ENCODE measurements at regions not wholly inside any gene's neighbourhood (a gene's known extent, or its start where the extent isn't known, plus 50 kb on each side); places are given as distances from the start of the nearest gene placed in this dataset.

DNA sequence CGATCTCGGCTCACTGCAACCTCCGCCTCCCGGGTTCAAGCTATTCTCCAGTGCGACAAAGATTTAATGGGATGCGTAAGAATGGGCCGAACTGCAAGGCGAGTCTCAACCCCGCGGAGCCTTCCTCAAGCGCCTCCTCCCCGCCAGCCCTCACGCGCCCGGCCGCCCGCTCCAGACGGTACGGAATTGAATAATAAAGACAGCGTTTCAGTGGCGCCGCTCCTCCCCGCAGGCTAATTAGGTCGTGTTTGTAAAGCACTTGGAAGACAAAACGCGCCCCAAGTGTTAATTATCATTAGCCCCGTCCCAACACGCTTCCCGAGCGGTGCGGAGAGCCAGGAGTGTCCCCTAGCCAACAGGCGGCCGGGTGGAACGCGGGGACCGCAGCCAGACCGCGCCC is 192.0 kb downstream of the BUD13 start:
- TF ChIP-seq CTCF (IDR thresholded peaks at IDR 0.05) (no peak), ZFX (IDR thresholded peaks at IDR 0.05; ENCODE audit: borderline replicate concordance) (no peak)

All from 22Rv1 (cell line).